ENCODE measurements at regions not wholly inside any gene's neighbourhood (a gene's known extent, or its start where the extent isn't known, plus 50 kb on each side); places are given as distances from the start of the nearest gene placed in this dataset.

- no peak for TF ChIP-seq USF2 (IDR thresholded peaks at IDR 0.05; ENCODE audit: low read depth, low read length)
- no peak for TF ChIP-seq USF2 (CRISPR knock-in tag; IDR thresholded peaks at IDR 0.05; ENCODE audit: borderline replicate concordance)
Measured at GRCh38 chr1:110785055-110785454, 87.9 kb upstream of the CD53 start (continued).

- peak; percentile 70 for ATAC-seq
- no peak overlapping the region for H3K4me3 ChIP-seq (replicated peaks in 1 of 3; ENCODE audit: insufficient read depth in 1 of 3, low read depth in 2 of 3, low read length in 3 of 3)
- no peak overlapping the region for H3K27ac ChIP-seq (ENCODE audit: extremely low read length, insufficient read depth, low read length)
- peak; percentile 87 for FAIRE-seq
- no peaks in the 10 kb centered on the region for H3K27me3 ChIP-seq (ENCODE audit: control insufficient read depth in 1 of 2, insufficient read depth in 2 of 2, low read length in 2 of 2)
- CTCF ChIA-PET (ENCODE audit: low intra/inter-chr PET ratio, low total read pairs), result interaction anchor here (1.1 to 3.0 kb wide), 5 partner anchors 47 to 551 kb away, joined by 3 to 10 read pairs (median 6); no protein-coding TSS in a partner anchor
- WGBS (ENCODE audit: low lambda C conversion rate), result 0% methylated on average over 5 of the region's 5 CpGs
- no peak overlapping the region for H3K9ac ChIP-seq (ENCODE audit: insufficient read depth, low read depth, low read length)
- H3K36me3 ChIP-seq (replicated peaks in 1 of 2; ENCODE audit: control insufficient read depth in 1 of 2, insufficient read depth in 2 of 2, low read length in 2 of 2), result no peaks in the 10 kb centered on the region
- POLR2A ChIA-PET, result no interaction called here
- peak; percentile 47 for DNase-seq (ENCODE audit: low spot score)
- no peaks in the 10 kb centered on the region; the same call in 1 of the 2 replicates for H4K20me1 ChIP-seq (ENCODE audit: insufficient read depth, low read length)
- H3K4me2 ChIP-seq (ENCODE audit: low read depth, low read length), result no peak overlapping the region
- TF ChIP-seq ZNF576 (CRISPR knock-in tag; IDR thresholded peaks at IDR 0.05) (peak; percentile 99), CTCF (CRISPR knock-in tag; IDR thresholded peaks at IDR 0.05) (peak; percentile 86), SMC3 (IDR thresholded peaks at IDR 0.05; ENCODE audit: low read length) (peak; percentile 76), ZNF766 (CRISPR knock-in tag; IDR thresholded peaks at IDR 0.05; ENCODE audit: borderline replicate concordance) (no peak), ZNF569 (CRISPR knock-in tag; IDR thresholded peaks at IDR 0.05; ENCODE audit: borderline replicate concordance) (no peak), HOXA5 (CRISPR knock-in tag; IDR thresholded peaks at IDR 0.05) (no peak), STAG1 (CRISPR knock-in tag; IDR thresholded peaks at IDR 0.05) (peak; percentile 82), XRCC5 (optimal IDR thresholded peaks at IDR 0.05; ENCODE audit: low read length) (peak; percentile 53), ZNF414 (CRISPR knock-in tag; IDR thresholded peaks at IDR 0.05) (no peak), RAD21 (CRISPR knock-in tag; IDR thresholded peaks at IDR 0.05) (peak; percentile 48; the same call in 1 of the 2 replicates)
- intact Hi-C loops (cut with micrococcal nuclease; ENCODE audit: unreplicated experiment), result loop anchor here (1.0 to 5.0 kb wide), 2 partner anchors 153 to 166 kb away; no protein-coding TSS in a partner anchor
- H3K9me3 ChIP-seq (ENCODE audit: low read length), result no peaks in the 10 kb centered on the region
- H3K79me2 ChIP-seq (ENCODE audit: insufficient read depth, low read length), result no peaks in the 10 kb centered on the region
- in situ Hi-C loops (cut with HindIII; ENCODE audit: extremely low pct_ligation_motif_present, low pct_unique_long_range_greater_than_20kb), result loop anchor here (10.0 kb wide), 1 partner anchor 249 kb away; no protein-coding TSS in a partner anchor
- no peak overlapping the region for H2AFZ ChIP-seq (ENCODE audit: low read length)
- no TSS peak for BruUV-seq (replicated peaks)
- no peaks in the 10 kb centered on the region for H3K4me1 ChIP-seq (ENCODE audit: insufficient read depth, low read length)
Measured at GRCh38 chr1:110783292-110783918, 89.5 kb upstream of the CD53 start.
